CD4-positive, alpha-beta T cell (primary cell): ENCODE measurements at regions not wholly inside any gene's neighbourhood (a gene's known extent, or its start where the extent isn't known, plus 50 kb on each side); places are given as distances from the start of the nearest gene placed in this dataset.

Experiments
- ATAC-seq: fragments of 200-7000 bp; cut with Tn5 transposase; one replicate; pipeline ENCODE4 v1.10.0; 2022; ENCODE audit warnings: mild to moderate bottlenecking; ENCODE audit not compliant: poor library complexity
- CTCF ChIA-PET: fragments of 350-600 bp; sonication (Branson Sonifier 250); formaldehyde crosslinking; loops from one replicate; lab custom pipeline; 2021; ENCODE audit warnings: antibody characterized with exemption, inconsistent platforms; lab: Charles Lee
- POLR2A ChIA-PET: fragments of 350-600 bp; sonication (Branson Sonifier 250); formaldehyde crosslinking; loops from one replicate; lab custom pipeline; 2021; ENCODE audit warnings: antibody characterized with exemption, inconsistent platforms; lab: Charles Lee
- DNase-seq, 14 experiments: peaks; one replicate each; pipeline ENCODE4 v3.0.0-alpha.2; 2013 to 2020; ENCODE audit warnings: mixed read lengths in 2 of 14
- H3K27ac ChIP-seq, 2 donors: one replicate each; pipeline versions ENCODE4 v1.5.1 to v1.7.0; 2013; ENCODE audit warnings: low read length in 2 of 2, low read depth in 1 of 2, mild to moderate bottlenecking in 1 of 2
- H3K27me3 ChIP-seq, 2 experiments: 1 replicate in 1 of 2; 2 replicates in 1 of 2; pipeline versions ENCODE4 v1.6.1 to v1.7.0; 2013; ENCODE audit warnings: low read length in 2 of 2, control low read depth in 1 of 2, mild to moderate bottlenecking in 1 of 2, moderate library complexity in 1 of 2; ENCODE audit not compliant: insufficient read depth in 2 of 2, control insufficient read depth in 1 of 2
- H3K36me3 ChIP-seq: one replicate; pipeline ENCODE4 v1.6.1; 2013; ENCODE audit warnings: low read length, control low read depth; ENCODE audit not compliant: insufficient read depth
- H3K4me1 ChIP-seq: one replicate; pipeline ENCODE4 v1.6.1; 2013; ENCODE audit warnings: low read length, control low read depth; ENCODE audit not compliant: insufficient read depth
- H3K4me3 ChIP-seq: one replicate; pipeline ENCODE4 v1.5.1; 2013; ENCODE audit warnings: mild to moderate bottlenecking, low read length, moderate library complexity
- H3K9me3 ChIP-seq, 2 experiments: 1 replicate in 1 of 2; 2 replicates in 1 of 2; pipeline versions ENCODE4 v1.6.1 to v1.7.0; 2013; ENCODE audit warnings: low read length in 2 of 2, mild to moderate bottlenecking in 2 of 2, control low read depth in 1 of 2, moderate library complexity in 1 of 2; ENCODE audit not compliant: control insufficient read depth in 1 of 2, insufficient read depth in 1 of 2
- H3K27ac Mint-ChIP-seq: one replicate; pipeline ENCODE4 v1.8.0; 2020; ENCODE audit warnings: mixed read lengths
- H3K27me3 Mint-ChIP-seq: one replicate; pipeline ENCODE4 v1.8.0; 2021; ENCODE audit warnings: mixed read lengths
- H3K36me3 Mint-ChIP-seq: one replicate; pipeline ENCODE4 v1.8.0; 2021; ENCODE audit warnings: low read depth, mixed read lengths
- H3K4me1 Mint-ChIP-seq: one replicate; pipeline ENCODE4 v1.8.0; 2021; ENCODE audit warnings: low read depth, mixed read lengths
- H3K4me3 Mint-ChIP-seq: one replicate; pipeline ENCODE4 v1.8.0; 2020; ENCODE audit warnings: mild to moderate bottlenecking, mixed read lengths
- H3K9me3 Mint-ChIP-seq: one replicate; pipeline ENCODE4 v1.8.0; 2020; ENCODE audit warnings: mixed read lengths
- intact Hi-C, 2 experiments: fragments of 100-400 bp; cut with DNase I in 1 of 2; cut with micrococcal nuclease in 1 of 2; formaldehyde crosslinking; loops; one replicate each; pipeline versions ENCODE4 v1.15.1 to v1.9.0; 2023 to 2025; cut with DNase I, micrococcal nuclease
- TF ChIP-seq, protein P1 (sequence below): fragments of 200-600 bp; IDR thresholded peaks from one replicate; pipeline ENCODE4 v1.8.0; 2022; ENCODE audit warnings: antibody characterized with exemption, mild to moderate bottlenecking

DNA sequence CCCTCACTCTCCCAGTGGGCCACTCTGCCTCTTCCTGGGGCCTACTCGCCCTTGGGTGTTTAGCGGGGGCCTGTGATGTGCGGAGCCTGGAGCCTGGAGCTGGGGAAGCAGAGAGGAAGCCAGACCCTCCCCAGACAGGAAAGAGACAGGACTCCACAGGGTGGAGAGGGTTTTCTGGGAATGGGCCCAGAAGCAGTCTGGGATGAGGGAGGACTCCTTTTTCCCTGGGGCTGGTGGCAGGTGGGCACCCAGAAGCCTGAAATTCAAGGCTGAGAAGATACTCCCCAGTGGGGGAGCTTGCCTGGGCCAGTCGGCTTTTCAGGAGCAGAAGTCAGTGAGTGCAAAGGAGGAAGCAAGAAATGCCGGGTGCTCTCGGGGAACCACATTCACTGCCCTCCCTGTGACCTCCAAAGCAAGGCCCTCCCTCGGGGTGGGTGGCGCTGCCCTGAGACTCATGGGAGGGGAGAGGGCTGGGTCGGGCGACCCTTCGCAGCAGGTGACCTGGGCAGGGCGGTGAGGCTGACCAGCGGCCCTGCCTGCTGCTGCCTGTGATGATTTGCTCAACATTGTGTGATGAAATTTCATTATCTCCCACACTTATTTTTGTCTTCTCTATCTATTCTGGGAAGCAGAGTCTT lies 1377.4 kb downstream of the BRD1 start:
- ATAC-seq (no peak), DNase-seq (no peak)
- Mint-ChIP-seq H3K27ac (no peak overlapping the region), H3K27me3 (peaks cover 9% of the 10 kb centered on the region), H3K4me1 (no peaks in the 10 kb centered on the region), H3K36me3 (no peaks in the 10 kb centered on the region), H3K9me3 (no peaks in the 10 kb centered on the region), H3K4me3 (no peak overlapping the region)
- ChIA-PET POLR2A (no interaction called here), CTCF (no interaction called here)
- H3K27me3 ChIP-seq, result peaks cover 5 to 8% of the 10 kb centered on the region in 2 experiments
- H3K4me1 ChIP-seq, result no peaks in the 10 kb centered on the region
- H3K9me3 ChIP-seq, result peaks cover 0 to 17% of the 10 kb centered on the region in 2 experiments
- TF ChIP-seq, protein P1, sequence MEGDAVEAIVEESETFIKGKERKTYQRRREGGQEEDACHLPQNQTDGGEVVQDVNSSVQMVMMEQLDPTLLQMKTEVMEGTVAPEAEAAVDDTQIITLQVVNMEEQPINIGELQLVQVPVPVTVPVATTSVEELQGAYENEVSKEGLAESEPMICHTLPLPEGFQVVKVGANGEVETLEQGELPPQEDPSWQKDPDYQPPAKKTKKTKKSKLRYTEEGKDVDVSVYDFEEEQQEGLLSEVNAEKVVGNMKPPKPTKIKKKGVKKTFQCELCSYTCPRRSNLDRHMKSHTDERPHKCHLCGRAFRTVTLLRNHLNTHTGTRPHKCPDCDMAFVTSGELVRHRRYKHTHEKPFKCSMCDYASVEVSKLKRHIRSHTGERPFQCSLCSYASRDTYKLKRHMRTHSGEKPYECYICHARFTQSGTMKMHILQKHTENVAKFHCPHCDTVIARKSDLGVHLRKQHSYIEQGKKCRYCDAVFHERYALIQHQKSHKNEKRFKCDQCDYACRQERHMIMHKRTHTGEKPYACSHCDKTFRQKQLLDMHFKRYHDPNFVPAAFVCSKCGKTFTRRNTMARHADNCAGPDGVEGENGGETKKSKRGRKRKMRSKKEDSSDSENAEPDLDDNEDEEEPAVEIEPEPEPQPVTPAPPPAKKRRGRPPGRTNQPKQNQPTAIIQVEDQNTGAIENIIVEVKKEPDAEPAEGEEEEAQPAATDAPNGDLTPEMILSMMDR, result no peak
- H3K4me3 ChIP-seq, result no peak overlapping the region
- intact Hi-C loops, result no loop called here
- H3K27ac ChIP-seq, result no peak overlapping the region
- no peaks in the 10 kb centered on the region for H3K36me3 ChIP-seq

DNA sequence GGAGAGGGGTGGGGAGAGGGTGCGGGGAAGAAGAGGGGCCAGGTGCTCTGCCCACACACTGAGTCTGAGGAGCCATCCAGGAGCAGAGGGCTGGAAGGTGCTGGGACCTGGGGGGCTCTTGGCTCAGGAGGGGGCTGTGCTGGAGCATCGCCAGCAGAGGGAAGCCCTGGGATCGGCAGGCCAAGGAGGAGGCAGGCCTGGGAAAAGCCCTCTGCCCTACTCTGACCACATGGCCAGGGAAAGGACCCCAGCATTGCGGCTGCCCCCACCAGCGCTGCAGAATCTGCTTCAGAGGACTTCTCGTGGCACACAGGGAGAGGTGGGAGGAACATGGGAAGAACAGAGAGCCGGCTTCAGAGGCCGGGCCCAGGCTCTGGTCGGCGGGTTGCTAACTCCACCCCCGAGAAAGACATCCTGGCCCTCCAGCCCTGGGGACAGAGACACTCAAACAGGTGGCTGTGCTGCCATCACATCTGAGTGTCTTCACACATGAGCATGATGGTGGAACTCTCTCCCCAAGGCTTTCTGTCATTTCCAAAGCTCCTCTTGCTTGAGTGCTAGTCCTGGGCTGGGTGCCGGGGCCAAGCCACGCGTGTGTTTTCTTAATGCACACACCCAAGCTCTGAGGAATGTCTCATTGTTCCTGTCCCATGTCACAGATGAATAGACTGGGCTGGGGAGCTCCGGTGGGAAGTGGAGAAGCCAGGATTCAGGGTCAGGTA lies 1378.0 kb downstream of the BRD1 start:
- Mint-ChIP-seq H3K27ac (no peak overlapping the region), H3K4me3 (no peak overlapping the region), H3K27me3 (peaks cover 9% of the 10 kb centered on the region), H3K4me1 (no peaks in the 10 kb centered on the region), H3K9me3 (no peaks in the 10 kb centered on the region), H3K36me3 (no peaks in the 10 kb centered on the region)
- H3K27ac ChIP-seq, result no peak overlapping the region
- CTCF ChIA-PET, result no interaction called here
- no peak overlapping the region for H3K4me3 ChIP-seq
- POLR2A ChIA-PET, result no interaction called here
- intact Hi-C loops, result loop anchor here in 1 of 2 experiments (10.0 kb wide), 1 partner anchor 55 kb away; no protein-coding TSS in a partner anchor
- H3K36me3 ChIP-seq, result no peaks in the 10 kb centered on the region
- peaks cover 5 to 8% of the 10 kb centered on the region in 2 experiments for H3K27me3 ChIP-seq
- no peaks in the 10 kb centered on the region for H3K4me1 ChIP-seq
- H3K9me3 ChIP-seq, result peaks cover 0 to 18% of the 10 kb centered on the region in 2 experiments
- no peak for DNase-seq
- TF ChIP-seq, protein P1, result no peak
- ATAC-seq, result no peak

DNA sequence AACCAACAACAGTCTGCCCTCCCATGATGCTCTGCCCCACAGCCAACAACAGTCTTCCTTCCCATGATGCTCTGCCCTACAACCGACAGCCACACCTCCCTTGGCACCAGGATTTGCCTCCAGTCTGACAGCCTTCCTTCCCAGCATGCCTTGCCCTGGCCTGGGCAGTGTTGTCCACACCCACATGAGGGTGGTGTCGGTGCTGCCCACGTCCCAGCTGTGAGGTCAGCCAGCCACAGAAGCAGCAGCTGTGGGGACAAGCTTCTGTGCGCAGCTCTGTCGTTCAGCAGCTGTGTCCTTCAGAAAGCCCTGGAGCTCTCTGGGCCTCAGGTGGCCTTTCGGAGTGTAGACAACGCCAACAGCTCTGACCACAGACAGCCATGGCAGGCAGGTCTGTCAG lies 1378.9 kb downstream of the BRD1 start:
- Histone ChIP-seq H3K4me3 (no peak overlapping the region), H3K4me1 (no peaks in the 10 kb centered on the region), H3K9me3 (peaks cover 0 to 25% of the 10 kb centered on the region in 2 experiments), H3K27ac (no peak overlapping the region), H3K27me3 (peaks cover 5 to 8% of the 10 kb centered on the region in 2 experiments), H3K36me3 (no peaks in the 10 kb centered on the region)
- ATAC-seq, result no peak
- Mint-ChIP-seq H3K4me3 (no peak overlapping the region), H3K27me3 (peaks cover 9% of the 10 kb centered on the region), H3K4me1 (no peaks in the 10 kb centered on the region), H3K9me3 (no peaks in the 10 kb centered on the region), H3K27ac (no peak overlapping the region), H3K36me3 (no peaks in the 10 kb centered on the region)
- intact Hi-C loops, result loop anchor here in 1 of 2 experiments (10.0 kb wide), 1 partner anchor 56 kb away; no protein-coding TSS in a partner anchor
- ChIA-PET CTCF (no interaction called here), POLR2A (no interaction called here)
- TF ChIP-seq, protein P1, result no peak
- DNase-seq, result no peak
